SK-N-MC (cell line): ENCODE measurements at regions not wholly inside any gene's neighbourhood (a gene's known extent, or its start where the extent isn't known, plus 50 kb on each side); places are given as distances from the start of the nearest gene placed in this dataset.

ENCODE experiments used
- EZH2 ChIP-seq: fragments of 200-600 bp; sonication (generic); IDR thresholded peaks from one replicate; pipeline ENCODE4 v1.6.1; 2017; ENCODE audit warnings: antibody characterized with exemption
- FOXP2 ChIP-seq: optimal IDR thresholded peaks from 2 replicates; pipeline ENCODE3; 2011; ENCODE audit warnings: mild to moderate bottlenecking, moderate library complexity; ENCODE audit not compliant: insufficient read depth; ENCODE audit errors: extremely low read length, control extremely low read depth
- POLR2AphosphoS5 ChIP-seq: IDR thresholded peaks from 2 replicates; pipeline ENCODE4 v1.6.1; 2012; ENCODE audit warnings: mild to moderate bottlenecking, low read depth, low read length, borderline replicate concordance

GRCh38 chr20:50264534-50265145 lies 74.0 kb downstream of the CEBPB start:
- no peak for TF ChIP-seq POLR2AphosphoS5
- TF ChIP-seq EZH2 = no peak
- no peak for TF ChIP-seq FOXP2
